NOMO-1 treated with DMSO at 0.1 percent for 48 hours (cell line): ENCODE measurements at regions not wholly inside any gene's neighbourhood (a gene's known extent, or its start where the extent isn't known, plus 50 kb on each side); places are given as distances from the start of the nearest gene placed in this dataset.

Experiments
- DNase-seq: peaks from one replicate; lab custom pipeline; 2025; ENCODE audit not compliant: unreplicated experiment; lab: John Stamatoyannopoulos, UW

DNA sequence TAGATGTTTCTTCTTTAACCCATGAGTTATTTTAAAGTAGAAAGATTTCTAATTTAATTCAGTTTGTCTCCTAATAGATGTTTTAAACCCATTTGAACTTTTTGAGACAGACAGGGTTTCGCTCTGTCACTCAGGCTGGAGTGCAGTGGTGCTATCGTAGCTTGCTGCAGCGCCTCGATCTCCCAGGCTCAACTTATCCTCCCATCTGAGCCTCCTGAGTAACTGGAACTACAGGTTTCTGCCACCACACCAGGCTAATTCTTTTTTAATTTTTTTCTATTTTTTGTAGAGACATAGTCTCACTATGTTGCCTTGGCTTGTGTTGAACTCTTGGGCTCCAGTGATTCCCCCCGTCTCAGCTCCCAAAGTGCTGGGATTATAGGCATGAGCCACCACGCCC is 53.0 kb upstream of the RAB18 start:
- no peak for DNase-seq

DNA sequence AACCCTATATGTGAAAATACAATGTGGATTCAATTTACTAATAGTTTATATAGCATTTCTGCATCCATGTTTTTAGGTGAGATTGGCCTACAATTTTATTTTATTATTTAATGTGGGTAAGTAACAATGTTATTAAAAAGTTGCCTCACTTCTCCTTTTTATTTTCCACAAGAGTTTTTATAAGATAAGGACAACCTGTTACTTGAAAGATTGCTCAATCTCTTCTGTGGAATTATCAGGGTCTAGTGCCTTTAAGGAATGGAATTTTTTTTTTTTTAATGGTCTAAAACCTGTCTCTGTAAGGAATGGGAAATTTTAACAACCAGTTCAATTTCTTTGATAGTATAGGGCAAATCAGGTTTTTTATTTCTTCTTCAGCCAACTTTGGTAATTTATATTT is 53.9 kb upstream of the RAB18 start:
- DNase-seq = no peak

DNA sequence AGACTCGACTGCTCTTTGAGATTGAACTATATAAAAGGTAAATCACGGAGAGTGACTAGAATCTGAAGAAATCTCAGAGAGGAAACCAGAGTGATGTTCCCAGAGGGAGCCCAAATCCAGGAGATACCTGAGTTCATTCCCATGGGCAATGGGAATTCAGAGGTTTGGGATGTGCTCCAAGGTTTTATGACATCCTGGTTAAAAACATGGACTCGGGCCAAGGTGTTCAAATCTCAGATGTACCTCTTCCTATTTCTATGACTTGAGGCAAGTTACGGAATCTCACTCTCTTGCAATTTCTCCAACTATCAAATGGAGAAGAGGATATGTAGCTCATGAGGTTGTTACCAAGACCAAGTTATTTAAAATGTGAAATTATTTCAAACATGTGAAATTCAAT is 54.5 kb upstream of the RAB18 start:
- no peak for DNase-seq

DNA sequence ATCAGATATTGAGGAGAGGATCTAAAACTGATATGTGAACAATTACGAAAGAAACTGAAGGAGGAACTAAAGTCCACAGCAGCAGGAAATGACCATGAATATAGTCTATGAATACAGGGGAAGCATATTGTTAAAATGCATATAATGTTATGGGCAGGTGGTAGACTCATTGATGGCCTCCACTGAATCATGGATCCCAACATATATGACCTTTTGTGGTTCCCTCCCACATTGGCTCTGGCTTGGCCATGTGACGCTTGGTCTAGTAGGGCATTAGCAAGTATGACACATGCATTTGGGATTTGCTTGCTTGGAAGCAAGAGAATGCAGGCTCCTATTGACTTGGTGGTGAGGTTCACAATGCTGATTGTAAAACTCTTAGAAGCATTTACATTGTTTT is 55.2 kb upstream of the RAB18 start:
- peak; percentile 77 for DNase-seq

DNA sequence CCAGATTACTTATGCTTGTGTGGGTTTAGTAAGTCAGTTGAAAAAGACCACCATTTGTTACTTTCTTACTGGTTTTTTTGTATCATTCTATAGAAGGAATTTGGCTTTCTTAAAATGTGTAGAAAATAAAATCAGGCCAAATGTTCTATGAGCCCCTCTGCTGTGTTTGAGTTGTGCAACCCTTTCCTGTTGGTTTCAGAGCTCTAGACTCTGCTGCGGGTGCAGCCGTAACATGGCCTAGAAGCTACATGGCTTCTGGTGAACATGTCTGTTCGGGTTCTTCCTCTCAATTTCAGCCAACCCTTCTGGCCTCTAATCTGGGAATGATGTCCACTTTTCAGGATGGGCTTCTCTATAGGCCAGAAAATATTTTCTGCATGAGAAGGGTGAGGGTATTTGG is 56.6 kb upstream of the RAB18 start:
- DNase-seq = peak; percentile 64

DNA sequence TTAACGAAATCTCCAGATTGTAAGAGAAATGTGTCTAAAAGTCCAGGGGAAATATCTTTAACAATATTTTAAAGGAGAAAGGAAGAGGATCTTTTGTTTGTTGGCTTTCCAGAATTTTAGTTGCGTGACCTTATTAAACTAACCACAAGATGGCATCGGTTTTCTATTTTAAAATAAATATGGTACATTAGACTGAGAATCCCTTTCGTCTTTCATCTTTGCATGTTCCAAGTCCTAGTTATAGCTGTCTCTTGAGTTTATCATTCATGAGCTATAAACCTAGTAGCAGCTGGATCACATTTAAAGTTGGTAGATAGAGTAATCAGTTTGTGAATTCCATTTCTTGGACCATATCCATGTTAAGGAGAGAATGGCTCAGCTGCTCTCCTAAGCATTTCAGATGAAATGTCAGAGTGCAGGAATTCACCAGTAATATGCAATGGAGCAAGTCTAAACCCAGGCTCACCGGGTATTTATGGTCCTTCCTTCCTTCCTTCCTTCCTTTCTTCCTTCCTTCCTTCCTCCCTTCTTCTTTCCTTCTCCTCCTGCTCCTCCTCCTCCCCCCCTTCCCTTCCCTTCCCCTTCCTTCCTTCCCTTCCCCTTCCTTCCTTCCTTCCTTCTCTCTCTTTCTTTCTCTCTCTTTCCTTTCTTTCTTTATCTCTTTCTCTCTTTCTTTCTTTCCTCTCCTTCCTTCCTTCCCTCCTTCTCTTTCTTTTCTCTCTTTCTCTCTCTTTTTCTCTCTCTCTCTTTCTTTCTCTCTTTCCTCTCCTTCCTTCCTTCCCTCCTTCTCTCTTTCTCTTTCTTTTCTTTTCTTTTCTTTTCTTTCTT is 57.8 kb upstream of the RAB18 start:
- peak; percentile 78 for DNase-seq

DNA sequence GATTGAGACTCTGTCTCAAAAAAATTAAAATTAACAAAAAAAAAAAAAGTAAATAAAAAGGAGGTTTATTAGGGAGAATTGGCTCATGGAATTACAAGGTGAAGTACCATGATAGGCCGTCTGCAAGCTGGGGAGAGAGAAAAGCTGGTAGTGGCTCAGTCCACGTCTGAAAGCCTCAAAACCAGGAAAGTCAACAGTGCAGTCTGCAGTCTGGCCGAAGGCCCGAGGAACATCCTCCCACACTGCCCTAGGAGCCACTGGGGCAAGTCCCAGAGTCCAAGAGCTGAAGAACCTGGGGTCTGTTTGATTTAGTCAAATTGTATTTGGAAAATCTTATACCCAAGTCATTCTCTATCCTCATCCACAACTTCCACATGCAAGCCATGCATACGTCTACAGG is 59.0 kb upstream of the RAB18 start:
- DNase-seq = no peak

DNA sequence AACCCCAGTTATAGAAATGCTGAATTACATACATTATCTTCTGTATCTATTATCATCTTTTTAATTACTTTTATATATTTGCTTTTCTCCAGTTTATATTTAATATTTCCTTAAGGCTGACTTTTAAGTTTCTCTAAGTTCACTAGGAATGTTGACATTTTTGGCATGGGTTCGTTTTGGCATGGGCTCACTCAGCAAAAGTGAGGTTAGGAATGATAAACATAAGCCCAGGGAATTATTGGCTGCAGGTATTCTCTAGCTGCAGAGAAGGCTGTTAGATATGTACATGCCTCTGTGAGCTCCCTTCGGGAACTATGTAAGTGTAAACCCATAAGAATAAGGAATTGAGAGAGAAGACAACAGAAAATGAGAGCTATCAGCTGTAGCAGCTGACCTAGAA is 63.6 kb upstream of the RAB18 start:
- no peak for DNase-seq

DNA sequence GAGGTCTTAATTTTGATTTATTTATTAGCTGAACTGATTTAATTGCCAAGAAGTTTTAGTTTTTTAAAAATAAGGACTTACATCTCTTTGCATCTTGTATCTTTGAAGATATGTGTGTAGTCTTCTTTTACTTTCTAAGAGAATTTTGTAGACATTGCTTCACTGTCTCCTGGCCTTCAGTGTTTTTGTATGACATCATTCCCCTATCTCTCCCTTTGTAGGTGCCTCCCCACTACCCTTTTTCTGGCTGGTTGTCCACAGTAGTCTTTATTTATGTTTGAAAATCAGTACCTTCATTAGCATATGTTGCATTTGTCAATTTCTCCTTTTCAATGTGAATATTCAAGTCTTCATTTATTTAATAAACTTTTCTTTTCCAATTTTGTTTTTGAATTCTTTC is 64.1 kb upstream of the RAB18 start:
- DNase-seq = no peak

DNA sequence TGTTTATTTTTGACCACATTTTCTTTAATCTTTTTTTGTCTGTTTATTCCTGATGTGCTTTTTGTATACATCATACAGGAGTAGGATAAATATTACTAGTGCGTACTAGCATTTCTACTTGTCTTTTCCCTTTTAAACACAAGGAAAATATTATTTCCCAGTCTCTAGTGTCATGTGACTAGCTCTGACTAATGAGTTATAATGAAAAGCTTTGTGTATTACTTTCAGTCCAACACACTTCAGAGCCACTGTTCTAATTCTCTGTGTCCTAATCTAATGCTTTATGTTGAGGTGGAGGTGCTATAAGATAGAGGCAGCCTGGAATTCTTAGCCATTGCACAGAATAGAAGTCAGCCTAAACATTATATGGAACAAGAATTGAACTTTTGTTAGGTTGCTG is 65.0 kb upstream of the RAB18 start:
- no peak for DNase-seq

DNA sequence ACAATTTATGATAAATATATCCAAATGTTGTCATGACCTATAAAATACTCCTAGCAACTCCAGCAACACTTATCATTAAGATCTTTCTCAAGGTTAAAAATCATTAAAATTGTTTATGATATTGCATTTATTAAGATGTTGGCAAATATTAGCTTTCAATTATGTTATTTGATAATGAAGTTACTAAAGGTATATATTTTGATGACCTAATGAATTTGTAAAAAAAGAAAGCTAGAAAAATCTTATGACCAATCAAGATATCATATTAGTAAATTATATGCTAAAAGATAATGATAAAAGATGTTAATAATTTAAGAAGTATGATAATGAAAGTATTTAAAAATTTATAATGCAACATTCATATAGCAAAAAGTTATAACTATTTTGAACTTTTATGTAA is 66.3 kb upstream of the RAB18 start:
- DNase-seq = no peak

DNA sequence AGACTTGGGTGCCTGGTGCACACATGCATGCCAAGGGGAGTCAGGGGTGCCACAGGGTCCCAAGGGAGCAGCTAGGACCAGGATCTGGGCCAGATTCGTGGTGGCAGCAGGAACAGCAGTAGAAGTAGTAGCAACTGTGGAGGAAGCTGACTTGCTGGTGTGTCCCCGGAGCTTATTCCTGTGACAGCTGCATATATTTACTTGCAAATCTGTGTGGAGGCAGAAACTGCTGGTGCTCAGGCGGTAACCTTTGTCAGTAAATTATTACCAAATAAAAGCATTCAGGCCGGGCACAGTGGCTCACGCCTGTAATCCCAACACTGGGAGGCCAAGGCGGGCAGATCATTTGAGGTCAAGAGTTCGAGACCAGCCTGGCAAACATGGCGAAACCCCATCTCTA is 67.4 kb upstream of the RAB18 start:
- DNase-seq = no peak

DNA sequence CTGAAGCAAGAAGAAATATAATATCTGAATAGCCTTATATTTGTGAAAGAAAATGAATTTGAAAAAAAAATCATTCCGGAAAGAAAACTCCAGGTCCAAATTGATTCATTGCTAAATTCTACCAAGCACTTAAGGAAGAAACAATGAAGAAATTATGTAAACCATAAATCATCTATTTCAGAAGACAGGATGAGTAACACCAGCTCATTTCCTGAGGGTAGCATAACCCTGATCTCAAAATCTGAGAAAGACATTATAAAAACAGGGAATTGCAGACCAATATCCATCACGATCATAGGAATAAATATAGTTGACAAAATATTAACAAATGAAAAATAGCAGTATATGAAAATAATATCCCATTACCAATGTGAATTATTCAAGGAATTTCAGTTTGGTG is 70.1 kb upstream of the RAB18 start:
- DNase-seq = peak; percentile 62

DNA sequence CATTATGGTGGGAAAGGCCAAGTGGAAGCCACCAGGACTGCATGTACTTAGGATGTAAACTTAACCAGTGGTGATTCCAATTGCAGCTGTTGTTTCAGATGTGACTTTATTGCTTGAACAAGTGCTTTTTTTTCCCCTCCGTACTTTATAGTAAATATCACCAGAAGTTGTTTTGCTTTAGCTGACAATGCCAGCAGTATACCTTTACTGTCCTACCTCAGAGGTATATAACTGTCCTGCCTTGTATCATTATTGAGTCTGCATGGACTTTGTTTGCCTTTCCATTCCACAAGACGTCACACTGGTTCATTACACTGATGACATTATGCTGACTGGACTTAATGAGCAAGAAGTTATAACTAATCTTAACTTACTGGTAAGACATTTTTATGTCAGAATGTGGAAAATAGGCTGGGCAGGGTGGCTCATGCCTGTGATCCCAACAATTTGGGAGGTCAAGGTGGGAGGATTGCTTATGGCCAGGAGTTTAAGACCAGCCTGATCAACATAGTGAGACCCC is 77.1 kb upstream of the RAB18 start:
- no peak for DNase-seq

DNA sequence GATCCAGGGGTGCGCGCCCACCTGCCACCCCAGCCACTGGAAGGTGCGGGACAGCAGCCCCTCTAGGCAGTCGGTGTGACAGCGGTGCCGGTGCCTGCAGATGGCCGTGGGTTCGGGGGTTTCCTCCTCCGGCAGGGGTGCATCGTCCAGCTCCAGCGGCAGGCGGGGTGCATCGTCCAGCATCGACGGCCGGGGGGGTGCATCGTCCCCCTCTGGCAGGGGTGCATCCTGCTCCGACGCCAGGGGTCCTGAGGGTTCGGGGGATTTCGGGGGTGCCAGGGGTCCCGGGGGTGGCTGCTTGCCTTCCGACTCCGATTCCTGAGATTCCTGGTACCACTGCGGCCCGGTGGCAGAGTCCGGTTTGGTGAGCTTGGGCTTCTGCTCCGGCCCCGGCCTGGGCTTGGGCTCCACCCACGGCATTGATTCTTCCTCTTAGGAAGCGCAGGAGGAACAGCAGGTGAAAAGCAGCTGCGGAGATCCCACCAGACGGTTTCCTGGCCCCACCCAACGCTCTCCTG is 90.2 kb upstream of the RAB18 start:
- DNase-seq = no peak

DNA sequence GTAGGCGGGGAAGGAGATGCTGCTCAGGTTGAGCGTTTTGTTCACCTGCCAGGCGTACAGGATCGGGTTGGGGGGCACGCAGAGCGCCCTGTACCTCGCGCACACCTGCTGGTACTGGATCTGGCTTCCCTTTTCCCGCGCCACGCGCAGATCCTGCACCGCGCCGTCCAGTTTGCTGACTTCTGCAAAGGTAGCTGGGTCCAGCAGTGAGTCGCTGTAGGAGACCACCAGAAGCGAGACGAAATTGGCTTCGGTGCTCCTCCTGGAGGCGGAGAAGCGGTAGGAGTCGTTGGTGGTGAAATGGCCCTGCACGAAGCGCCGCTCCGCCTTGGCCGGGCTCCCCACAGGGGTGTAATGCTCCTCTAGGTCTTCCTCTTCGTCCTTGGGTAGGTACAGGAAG is 90.7 kb upstream of the RAB18 start:
- DNase-seq = no peak

DNA sequence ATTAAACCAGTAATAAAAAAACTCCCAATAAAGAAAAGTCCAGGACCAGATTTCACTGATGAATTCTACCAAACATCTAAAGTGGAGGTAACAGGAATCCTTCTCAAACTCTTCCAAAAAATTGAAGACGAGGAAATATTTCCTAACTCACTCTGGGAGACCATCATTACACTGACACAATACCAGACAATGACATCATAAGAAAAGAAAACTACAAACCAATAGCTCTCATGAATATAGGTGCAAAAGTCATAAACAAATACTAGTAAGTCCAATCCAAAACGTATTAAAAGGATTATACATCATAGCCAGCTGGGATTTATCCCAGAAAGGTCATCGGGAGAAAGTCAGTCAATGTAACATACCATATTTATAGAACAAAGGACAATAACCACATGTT is 94.0 kb upstream of the RAB18 start:
- DNase-seq = no peak

DNA sequence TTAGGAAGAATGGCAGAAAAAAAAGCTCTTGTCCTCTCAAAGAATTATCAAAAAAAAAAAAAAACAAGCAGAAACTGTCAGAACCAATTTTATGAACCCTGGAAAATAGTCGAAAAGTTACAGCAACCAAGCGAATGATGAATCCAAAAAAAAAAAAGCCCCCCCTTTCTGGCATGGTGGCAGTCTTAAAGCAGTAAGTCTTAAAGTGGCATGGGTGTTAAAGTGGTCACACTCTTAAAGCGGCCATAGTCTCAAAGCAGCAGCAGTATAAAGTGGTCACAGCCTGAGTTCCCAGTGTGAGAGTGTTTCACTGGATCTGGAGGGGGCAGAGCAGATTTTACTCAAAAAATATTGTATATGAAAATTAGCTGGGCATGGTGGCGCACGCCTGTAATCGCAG is 96.8 kb upstream of the RAB18 start:
- no peak for DNase-seq

DNA sequence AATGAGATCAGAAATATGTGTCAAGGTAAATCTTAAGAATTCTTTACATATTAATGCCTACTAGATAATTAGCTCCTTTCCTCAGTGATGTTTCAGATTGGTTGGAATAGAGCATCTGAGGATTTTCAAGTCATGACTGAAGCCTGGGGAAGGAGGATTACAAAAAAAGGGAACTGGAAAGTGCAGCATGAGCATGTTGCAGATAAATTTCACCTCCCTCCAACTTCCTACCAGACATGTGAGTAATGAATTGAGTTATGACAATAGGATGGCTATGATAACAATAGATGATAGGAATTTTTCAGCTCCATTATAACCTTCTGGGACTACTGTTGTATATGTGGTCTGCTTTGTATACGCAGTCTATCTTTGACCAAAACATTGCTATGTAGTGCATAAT is 104.2 kb upstream of the RAB18 start:
- peak; percentile 47 for DNase-seq

DNA sequence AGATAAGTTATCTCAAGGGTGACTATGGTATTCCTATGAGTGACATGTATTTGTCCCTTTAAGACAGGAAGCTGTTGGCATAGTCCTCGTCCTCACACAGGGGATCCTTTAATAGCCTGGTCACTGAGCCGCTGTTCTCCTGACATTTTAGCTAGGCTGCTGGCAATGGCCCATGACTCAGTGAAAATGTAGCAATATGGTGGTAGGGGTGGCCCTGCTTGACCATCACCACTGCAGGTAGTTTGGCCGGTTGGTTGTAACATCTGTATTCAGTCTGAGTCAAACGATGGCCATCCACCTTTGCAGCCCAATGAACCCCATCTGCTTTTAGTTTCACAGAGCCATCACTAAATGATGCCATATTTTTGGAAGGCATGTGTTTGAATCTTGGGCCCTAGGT is 110.1 kb upstream of the RAB18 start:
- DNase-seq = no peak

DNA sequence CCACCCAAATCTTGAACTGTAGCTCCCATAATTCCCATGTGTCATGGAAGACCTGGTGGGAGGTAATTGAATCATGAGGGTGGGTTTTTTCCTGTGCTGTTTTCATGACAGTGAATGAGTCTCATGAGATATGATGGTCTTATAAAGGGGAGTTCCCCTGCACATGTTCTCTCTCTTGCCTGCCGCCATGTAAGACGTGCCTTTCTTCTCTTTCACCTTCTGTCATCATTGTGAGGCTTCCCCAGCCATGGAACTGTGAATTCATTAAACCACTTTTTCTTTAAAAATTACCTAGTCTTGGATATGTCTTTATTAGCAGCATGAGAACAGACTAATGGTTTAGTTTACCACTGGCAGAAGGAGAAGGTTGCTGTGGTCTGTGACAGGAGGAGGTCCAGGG is 111.5 kb upstream of the RAB18 start:
- no peak for DNase-seq

DNA sequence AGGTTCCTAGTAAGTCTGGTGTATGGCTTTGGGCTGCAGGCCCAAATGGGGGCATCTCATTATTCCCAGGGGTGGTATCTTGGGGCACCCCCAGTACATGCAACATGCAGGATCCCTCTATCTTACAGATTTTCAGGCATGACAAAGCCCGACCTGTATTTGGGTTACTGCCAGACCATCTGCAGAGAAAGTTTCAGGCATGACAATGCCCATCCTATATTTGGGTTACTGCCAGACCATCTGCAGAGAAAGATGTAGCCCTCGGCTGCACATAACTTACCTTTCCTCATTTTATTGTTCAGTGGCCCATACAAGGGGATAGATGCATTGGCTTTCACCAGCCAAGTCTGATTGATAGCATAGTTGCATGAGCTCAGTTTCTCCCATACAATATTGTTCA is 112.2 kb upstream of the RAB18 start:
- no peak for DNase-seq

DNA sequence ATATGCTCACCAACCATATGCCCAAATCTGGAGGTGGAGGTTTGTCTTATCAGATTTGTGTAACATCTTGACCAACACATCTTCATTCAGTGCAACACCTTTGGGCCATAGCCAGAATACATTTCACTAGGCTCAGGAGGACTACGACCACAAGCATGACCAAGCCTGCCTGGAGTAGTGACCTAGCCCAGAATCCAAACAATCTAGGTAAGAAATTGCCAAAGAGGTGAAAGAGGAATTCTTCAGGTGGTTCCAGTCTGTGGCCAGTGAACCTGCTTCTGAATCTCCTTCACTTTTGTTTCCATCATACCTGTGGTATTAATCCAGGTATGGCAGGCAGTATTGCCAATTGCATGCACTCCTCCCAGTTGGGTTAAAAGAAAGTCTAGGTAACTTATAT is 112.8 kb upstream of the RAB18 start:
- DNase-seq = no peak
